UCSD-AML1 (cell line): ENCODE measurements at regions not wholly inside any gene's neighbourhood (a gene's known extent, or its start where the extent isn't known, plus 50 kb on each side); places are given as distances from the start of the nearest gene placed in this dataset.
"Not testable (repeated sequence)": the region's sequence is repeated elsewhere in the genome, so short reads cannot be mapped to it uniquely, and the experiment has no call there.

Experiments
- DNase-seq: peaks from one replicate; lab custom pipeline; 2025; ENCODE audit not compliant: unreplicated experiment; lab: John Stamatoyannopoulos, UW

- no peak for DNase-seq
Observed at GRCh38 chr2:175872721-175873120, 129.3 kb downstream of the LNPK start.

GRCh38 chr2:175872005-175872348 is 130.1 kb downstream of the LNPK start:
- no peak for DNase-seq

GRCh38 chr2:175871331-175872004 is 130.6 kb downstream of the LNPK start:
- DNase-seq: no peak

- DNase-seq: no peak
Observed at GRCh38 chr2:175865716-175866115, 136.4 kb downstream of the LNPK start.

- DNase-seq: no peak
Observed at GRCh38 chr2:175864137-175864850, 137.8 kb downstream of the LNPK start.

- no peak for DNase-seq
Observed at GRCh38 chr2:175861958-175862357, 140.1 kb downstream of the LNPK start.

- no peak for DNase-seq
Observed at GRCh38 chr2:175855794-175856453, 146.1 kb downstream of the LNPK start.

GRCh38 chr2:175855236-175855635 is 146.8 kb downstream of the LNPK start:
- DNase-seq: no peak

- no peak for DNase-seq
Observed at GRCh38 chr2:175854665-175855064, 147.4 kb downstream of the LNPK start.

- no peak for DNase-seq
Observed at GRCh38 chr2:175854129-175854528, 147.9 kb downstream of the LNPK start.

- DNase-seq: no peak
Observed at GRCh38 chr2:175853616-175853890, 148.5 kb downstream of the LNPK start.

- DNase-seq: no peak
Observed at GRCh38 chr2:175852879-175853615, 149.0 kb downstream of the LNPK start.

- no peak for DNase-seq
Observed at GRCh38 chr2:175847128-175847527, 154.9 kb downstream of the LNPK start.

GRCh38 chr2:175844169-175844568 is 157.9 kb downstream of the LNPK start:
- no peak for DNase-seq

GRCh38 chr2:175843625-175844024 is 158.4 kb downstream of the LNPK start:
- DNase-seq: no peak

- no peak for DNase-seq
Observed at GRCh38 chr2:175842996-175843395, 159.1 kb downstream of the LNPK start.

GRCh38 chr2:175840765-175841164 is 161.3 kb downstream of the LNPK start:
- not testable (repeated sequence) for DNase-seq

GRCh38 chr2:175840256-175840655 is 161.8 kb downstream of the LNPK start:
- no peak for DNase-seq

- no peak for DNase-seq
Observed at GRCh38 chr2:175838979-175839378, 163.1 kb downstream of the LNPK start.

GRCh38 chr2:175837046-175837445 is 165.0 kb downstream of the LNPK start:
- no peak for DNase-seq

- DNase-seq: no peak
Observed at GRCh38 chr2:175836361-175836760, 165.7 kb downstream of the LNPK start.

GRCh38 chr2:175834477-175834876 is 167.6 kb downstream of the LNPK start:
- no peak for DNase-seq
